Fibroblast of peridontal ligament (primary cell): ENCODE measurements at regions not wholly inside any gene's neighbourhood (a gene's known extent, or its start where the extent isn't known, plus 50 kb on each side); places are given as distances from the start of the nearest gene placed in this dataset.
A peak's percentile ranks its signal among the peaks of the same experiment; 100 is the strongest.
"Not testable (repeated sequence)": the region's sequence is repeated elsewhere in the genome, so short reads cannot be mapped to it uniquely, and the experiment has no call there.

ENCODE experiments used
- DNase-seq: peaks from one replicate; pipeline ENCODE4 v3.0.0-alpha.2; 2010; ENCODE audit errors: extremely low read depth

- no peak for DNase-seq
Observed at GRCh38 chr18:56488739-56489138, 149.7 kb downstream of the TXNL1 start.

DNA sequence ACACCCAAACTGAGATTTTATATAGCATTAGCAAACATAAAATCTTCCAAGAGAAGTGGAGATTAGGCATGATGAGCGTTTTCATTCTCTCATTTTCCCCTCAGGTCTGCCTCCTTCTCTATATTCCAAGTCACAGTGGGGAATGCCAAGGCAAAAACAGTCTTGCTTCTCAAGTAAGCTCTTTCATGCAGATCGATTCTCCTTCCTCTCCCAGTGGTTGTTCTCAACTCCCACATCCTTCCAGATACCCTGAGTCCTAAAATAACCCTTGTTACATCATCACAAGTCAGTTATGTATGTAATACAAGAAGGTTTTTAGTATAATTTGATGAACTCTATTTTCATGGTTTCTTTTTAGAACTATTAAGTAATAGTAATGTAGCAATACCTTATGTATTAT lies 150.6 kb downstream of the TXNL1 start:
- peak; percentile 16 for DNase-seq

- no peak for DNase-seq
Observed at GRCh38 chr18:56483386-56483785, 155.0 kb downstream of the TXNL1 start.

GRCh38 chr18:56482813-56483212 lies 155.6 kb downstream of the TXNL1 start:
- DNase-seq, result not testable (repeated sequence)

- no peak for DNase-seq
Observed at GRCh38 chr18:56481751-56482150, 156.6 kb downstream of the TXNL1 start.

GRCh38 chr18:56479841-56480240 lies 158.6 kb downstream of the TXNL1 start:
- peak; percentile 47 for DNase-seq

DNA sequence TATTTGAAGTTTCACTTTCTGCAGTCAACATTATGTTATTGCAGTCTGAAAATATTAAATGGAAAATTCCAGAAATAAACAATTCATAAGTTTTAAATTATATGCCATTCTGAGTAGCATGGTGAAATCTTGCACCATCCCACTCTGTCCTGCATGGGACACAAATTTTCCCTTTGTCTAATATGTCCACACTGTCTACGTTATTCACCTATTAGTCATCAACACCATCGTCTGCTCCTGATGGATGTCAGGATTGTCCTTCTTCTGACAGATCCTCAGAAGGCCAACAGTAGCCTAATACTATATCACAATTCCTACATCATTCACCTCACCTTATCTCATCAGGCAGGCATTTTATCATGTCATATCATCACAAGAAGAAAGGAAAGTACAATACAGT lies 163.1 kb downstream of the TXNL1 start:
- DNase-seq, result no peak

DNA sequence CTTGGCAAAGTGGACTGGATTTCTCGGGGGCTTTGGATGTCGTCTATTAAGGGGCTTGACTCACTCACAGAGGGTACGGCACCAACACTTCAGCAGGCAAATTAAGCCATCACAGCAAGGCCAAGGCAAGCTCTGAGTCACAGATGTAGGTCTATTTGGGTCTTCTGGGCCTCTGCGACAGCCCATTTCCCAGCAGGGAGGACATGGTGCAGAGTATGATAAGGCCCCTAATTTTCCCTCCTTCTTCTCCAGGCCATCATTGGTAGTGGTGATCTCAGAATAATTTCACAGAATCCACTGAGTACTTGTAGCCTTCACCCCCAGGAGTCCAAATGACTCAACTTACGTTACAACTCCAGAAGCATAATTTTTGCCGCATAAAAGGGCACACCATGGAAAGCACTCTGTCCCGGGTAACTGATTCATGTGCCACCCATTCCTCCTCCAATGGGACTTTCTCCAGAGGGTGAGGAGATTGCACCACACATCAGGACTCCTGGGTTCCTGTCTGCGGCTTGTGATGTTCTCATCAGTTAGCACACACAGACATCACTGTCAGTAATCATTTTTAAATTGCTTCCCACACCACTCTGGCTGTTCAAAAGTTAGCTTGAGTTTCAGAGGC lies 164.9 kb downstream of the TXNL1 start:
- DNase-seq, result no peak

DNA sequence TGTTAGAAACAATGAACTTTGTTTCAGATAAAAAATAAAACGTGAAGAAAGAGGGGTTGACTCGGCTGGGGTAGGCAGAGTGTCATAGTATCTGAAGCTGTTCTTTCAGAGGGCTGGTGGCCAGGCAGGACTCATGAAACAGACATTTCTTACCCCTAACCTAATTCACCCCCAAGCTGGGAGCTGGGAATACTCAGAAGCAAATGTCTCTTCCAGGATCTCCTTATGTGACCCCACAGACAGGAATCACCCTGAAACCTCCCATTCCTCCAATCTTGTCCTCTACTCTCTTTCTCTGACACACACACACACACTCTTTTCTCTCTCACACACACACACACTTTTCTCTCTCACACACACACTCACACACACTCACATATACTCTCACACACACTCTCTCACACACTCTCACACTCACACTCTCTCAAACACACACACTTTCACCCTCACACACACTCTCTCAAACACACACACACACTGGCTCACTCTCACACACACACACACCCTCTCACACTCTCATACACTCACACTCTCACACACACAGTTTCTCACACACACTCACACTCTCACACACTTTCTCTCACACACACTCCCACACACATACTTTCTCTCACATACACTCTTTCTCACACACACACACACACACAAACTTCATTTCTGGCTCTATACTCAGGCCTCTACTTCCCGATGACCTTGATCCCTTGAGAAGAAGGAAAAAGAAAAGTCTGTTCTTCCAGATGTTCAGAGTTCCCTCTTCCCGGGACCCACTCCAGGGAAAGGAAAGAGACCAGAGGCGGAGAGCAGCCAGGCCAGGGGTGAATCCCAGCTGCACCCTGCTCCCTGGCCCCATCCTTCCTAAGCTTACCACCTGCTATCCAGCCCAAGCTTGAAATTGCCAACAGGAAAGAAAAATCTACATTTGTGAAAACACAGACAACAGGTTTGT lies 167.7 kb downstream of the TXNL1 start:
- DNase-seq, result no peak

DNA sequence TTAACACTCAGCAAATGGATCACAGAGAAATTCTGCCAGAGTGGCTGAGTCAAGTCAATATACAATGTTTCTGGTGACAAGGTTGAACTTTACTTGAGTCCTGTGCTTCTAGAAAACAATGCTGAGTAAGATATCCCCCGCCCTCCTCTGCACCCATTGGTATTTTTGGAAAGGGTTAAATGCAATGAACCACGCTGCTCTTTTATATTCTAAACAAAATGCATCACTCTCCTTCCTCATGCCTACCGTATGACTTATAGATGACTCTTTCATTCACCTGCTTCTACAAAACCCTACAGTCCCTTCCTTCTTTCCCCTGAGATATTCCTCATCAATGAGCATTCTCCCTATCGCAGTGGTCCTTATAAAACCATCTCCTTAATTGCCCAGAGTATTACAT lies 168.8 kb downstream of the TXNL1 start:
- DNase-seq, result no peak

- DNase-seq, result peak; percentile 45
Observed at GRCh38 chr18:56468396-56468795, 170.0 kb downstream of the TXNL1 start.

GRCh38 chr18:56462276-56462675 lies 176.1 kb downstream of the TXNL1 start:
- no peak for DNase-seq

DNA sequence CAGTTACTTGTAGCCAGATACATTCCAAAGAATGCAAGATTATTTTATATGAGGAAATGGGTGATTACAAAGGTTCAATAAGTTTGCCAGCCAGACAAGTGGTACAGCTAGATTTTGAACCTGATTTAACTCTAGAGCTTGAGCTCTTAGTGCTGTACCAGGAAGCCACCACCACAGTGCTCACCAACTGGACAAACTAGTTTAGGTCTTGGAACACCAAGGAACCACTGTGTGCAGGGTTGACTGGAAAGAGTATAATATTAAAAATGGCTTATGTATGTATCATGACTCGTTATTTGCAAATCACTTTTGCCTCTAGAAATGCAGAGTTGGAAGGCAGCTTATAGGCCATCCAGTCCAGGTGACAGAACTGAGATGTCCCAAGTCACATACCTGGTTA lies 177.2 kb downstream of the TXNL1 start:
- no peak for DNase-seq

DNA sequence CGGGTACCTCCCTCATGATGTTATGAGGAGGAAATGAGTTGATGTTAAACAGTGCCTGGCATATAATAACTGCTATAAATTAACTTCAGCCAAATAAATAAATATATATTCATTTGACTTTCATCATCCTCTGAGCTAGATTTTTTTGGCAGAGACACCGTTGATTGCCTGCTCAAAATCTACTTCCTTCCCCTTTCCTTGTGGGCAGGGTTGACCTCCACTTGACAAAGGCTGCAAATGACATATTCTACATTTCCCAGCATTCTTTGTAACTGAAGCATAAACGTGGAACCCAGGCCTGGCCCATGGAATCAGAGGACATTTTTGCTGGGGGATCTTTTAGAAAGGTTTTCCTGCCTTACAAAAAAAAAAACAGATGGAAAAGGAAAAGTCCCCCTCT lies 177.8 kb downstream of the TXNL1 start:
- DNase-seq, result no peak

DNA sequence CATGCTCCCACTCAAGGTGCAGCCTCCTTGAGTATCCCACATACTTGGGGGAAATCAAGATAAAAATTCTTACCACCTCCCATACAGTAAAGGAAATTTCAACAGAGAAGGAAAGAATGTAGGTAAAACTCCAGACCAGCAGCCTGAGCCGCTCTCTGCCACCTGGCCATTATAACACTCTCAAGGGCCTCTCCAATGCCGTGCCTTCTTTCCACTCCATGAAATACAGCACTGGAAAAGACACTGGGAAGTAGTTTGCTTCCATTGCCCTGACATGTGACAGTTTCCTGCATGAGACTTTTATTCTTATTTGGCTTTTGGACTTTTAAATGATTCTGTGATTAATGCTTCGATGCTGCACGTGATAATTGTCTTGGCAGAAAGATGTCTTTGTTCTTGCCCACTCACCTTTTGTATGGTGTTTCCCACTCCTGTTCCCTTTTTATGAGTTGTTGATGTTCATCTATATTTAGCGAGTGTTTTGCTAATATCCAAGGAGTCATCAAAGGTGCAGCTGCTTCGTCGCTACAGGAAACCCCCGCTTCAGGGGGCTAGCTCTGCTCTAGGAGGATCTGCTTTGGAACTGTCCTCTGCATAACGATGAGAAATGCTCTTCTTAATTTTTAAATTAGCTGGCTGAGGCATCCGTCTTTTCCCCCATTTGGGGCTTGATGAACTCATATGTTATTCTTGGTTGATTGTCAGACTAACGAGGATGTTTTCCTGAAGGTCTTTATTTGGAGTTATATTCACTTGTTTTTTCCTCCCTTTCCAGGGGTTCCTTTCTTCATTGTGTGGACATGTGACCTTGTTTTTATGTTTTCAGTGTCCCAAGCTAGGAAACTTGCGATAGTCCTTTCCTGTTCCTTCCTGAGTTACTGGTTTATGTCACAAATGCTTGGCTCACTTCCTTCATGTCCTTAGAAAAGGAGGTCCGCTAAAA lies 179.4 kb downstream of the TXNL1 start:
- DNase-seq, result no peak

- DNase-seq, result no peak
Observed at GRCh38 chr18:56455874-56456273, 182.5 kb downstream of the TXNL1 start.

DNA sequence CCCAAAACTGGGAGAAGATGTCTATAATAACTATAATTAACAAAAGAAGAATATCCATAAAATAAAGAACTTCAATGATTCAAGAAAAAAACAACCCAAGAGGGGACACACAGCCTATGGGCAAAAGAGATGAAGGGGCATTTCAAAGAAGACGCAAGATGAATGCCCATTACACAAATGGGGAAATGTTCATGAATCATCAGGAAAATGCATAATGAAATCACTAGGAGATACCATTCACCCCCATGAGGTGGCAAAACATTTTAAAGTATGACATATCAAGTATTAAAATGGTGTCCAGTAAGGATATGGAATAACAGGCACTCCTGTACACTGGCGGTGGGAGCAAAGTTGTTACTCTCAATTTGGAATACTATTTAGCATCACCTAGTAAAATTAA lies 183.3 kb downstream of the TXNL1 start:
- no peak for DNase-seq

DNA sequence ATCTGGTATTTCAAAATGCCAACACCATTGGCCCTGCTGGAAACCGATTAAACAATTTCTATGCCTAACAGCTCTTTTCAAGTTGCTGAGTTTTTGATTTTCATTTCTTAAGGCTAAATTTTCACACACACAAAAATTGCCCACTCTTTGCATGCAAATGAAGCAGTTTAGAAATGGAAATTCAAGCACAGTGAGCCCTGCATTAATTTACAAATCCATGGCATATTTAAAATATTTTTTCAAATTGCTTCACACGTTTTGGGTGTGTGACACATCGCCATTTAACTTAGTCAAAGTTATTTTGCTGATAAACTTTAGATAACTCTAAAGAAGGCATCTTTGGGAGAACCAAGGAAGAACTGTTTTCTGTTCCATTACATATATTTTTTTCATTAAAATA lies 184.8 kb downstream of the TXNL1 start:
- no peak for DNase-seq

DNA sequence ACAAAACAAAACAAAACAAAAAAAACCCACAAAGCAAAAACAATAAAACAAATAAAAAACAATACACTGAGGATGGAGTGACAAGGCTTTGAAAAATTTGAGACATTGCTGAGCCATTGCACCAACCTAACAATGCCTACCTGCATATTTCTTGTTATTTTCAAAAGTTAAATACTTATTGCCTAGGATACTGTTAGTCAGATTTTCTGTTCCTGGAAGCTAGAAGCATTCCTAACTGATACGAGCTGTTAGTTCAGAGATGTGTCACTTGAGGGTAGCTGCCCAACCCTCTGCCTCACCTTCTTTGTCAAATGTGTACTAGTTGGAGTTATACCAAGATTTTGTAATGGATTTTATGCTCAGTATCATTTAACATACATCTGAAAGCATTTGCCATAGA lies 187.2 kb downstream of the TXNL1 start:
- no peak for DNase-seq

- no peak for DNase-seq
Observed at GRCh38 chr18:56448751-56449150, 189.6 kb downstream of the TXNL1 start.

- no peak for DNase-seq
Observed at GRCh38 chr18:56445422-56445821, 193.0 kb downstream of the TXNL1 start.

DNA sequence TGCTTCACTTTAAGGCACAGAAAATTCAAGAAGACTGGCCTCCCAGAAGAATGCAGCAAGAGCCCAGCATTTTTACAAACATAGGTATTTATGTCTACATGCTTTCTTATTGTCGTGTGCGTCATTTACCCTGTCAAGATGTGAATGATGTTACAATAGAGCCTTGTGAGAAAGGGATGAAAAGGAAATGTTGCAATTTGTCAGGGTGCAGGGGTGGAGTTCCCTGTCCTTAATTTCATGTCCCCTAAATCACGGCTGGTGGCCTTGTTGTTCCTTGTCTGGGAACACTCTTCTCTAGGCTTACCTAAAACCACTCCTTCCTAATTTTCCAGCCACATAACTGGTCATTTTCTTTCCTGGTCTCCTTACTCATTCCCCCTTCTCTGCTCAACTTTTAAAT lies 194.2 kb downstream of the TXNL1 start:
- no peak for DNase-seq
